ENCODE measurements at regions not wholly inside any gene's neighbourhood (a gene's known extent, or its start where the extent isn't known, plus 50 kb on each side); places are given as distances from the start of the nearest gene placed in this dataset.

DNA sequence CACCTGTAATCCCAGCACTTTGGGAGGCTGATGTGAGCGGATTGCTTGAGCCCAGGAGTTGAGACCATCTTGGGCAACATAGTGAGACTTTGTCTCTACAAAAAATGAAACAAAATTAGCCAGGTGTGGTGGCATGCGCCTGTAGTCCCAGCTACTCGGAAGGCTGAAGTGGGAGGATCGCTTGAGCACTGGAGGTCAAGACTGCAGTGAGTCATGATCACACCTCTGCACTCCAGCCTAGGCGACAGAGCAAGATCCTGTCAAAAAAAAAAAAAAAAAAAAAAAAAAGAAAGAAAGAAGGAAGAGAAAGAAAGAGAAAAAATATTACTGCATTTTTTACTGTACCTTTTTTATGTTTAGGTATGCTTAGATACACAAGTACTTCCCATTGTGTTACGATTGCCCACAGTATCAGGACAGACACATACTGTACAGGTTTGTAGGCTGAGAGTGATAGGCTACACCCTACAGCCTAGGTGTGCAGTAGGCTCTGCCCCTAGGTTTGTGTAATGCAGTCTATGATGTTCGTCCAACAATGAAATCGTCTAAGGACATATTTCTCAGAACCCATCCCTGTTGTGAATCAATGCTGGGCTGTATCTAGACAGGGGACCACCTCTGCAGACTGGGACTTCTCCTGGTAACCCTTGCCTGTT lies 160.4 kb upstream of the PWP1 start:
- DNase-seq = no peak

DNA sequence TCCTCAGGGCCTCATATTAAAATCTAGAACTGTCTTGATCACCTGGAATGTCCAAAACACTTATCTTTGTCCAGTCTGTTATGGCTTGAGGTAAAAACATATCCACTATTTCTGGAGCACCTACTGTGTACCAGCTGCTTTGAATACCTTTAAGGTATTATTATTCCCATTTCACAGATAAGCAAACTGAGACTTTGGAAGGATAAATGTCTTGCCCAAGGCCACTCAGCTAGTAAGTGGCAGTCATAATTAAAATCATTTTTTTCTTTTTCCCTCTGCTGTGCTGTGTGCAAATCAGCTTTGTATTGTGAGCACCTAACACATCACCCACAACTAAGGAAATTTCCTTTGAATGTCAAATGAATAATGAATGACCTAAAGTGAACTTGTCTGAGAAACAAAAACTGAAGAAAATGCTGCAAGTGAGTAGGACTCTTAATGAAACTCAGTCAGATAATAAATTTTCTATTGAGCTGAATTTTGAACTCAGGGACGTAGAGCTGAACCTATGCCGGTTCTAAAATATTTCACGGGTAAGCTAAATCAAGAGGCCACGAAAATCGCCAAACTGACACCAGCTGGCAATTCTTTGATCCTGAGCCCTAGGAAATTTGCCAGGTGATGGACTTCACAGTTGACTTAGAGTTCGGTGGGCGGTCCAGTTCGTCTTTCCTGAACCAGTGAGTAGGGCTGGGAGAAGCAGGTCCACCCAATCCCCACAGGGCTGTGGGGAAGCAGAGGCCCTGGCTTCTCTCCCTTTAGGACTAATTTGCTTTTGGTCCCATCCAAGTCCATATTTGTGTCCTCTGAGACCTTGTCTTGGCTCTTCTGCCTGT lies 159.7 kb upstream of the PWP1 start:
- DNase-seq = no peak

DNA sequence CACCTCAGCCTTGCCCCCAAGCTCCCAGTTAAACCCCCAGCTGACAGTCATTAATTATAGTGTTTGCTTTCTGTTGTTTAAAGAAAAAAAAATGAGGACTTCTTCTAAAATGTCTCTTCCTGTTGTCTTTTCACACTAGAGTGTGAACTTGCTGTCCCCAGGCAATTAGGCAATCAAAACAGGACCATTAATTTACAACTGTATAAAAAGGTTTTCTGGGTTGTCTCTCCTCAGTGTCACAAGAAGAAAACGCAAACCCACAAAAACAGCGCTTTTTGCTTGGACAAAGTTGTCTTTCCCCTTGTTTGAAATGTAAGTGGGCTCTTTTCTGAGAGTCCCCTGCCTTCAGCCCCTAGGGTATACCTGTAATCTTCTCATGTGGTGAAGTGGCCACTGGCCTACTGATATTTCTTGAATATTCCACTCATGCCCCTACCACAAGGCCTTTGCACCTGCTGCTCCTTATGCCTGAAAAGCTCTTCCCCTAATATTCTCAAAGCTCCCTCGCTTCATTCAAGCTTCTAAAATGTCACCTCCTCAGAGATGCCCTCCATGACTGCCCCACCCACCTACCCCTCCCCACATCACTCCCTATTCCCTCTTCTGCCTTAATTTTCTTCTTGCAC lies 158.9 kb upstream of the PWP1 start:
- no peak for DNase-seq

DNA sequence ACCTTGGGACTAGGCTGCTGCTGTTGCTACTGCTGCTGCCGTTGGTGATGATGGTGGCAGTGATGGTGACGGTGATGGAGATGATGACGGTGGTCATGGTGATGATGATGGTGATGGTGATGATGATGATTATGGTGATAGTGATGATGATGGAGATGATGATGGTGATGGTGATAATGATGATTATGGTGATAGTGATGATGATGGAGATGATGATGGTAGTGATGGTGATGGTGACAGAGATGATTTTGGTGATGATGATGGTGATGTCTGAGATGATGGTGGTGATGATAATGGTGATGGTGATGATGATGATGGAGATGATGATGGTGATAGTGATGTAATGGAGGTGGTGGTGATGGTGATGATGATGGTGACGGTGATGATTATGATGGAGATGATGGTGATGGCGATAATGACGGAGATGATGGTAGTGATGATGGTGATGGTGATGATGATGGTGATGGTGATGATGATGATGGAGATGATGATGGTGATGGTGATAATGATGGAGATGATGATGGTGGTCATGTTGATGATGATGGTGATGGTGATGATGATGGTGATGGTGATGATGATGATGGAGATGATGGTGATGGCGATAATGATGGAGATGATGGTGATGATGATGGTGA lies 156.8 kb upstream of the PWP1 start:
- DNase-seq = no peak

DNA sequence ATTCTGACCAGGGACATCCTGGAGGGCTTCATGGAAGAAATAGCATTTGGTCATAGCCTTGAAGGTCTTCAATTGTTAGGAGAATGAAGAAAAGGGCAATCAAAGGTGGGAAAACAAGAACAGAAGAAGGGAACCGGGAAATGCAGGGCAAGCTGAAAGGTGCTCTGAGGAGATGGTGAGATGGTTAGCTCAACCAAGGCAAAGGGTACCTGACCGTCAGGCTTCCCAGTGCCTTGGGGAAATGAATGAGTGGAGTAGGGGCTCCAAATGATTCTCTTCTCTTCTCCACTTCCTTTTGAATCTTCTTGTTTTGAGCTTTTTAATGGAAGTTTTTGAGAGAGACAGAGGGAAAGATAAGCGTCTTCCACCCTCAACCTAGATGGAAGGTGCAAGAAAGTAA lies 155.6 kb upstream of the PWP1 start:
- DNase-seq = no peak

DNA sequence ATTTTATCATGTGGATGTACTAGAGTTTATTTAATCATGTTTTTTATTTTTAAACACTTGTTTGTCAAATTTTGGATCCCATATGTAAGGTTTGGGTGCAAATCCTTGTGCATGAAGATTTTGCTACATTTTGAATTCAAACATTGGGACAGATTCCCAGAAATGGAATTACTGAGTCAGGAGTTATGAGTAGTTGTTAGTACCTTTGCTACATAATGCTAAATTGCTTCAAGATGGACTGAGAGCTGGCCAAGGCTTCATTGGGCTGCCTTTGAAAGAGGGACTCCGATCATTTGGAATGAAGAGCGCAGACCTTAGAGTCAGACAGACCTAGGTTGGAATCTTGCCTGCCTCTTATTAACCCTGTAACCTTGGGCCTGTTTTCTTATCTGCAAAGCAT lies 154.9 kb upstream of the PWP1 start:
- DNase-seq = no peak

DNA sequence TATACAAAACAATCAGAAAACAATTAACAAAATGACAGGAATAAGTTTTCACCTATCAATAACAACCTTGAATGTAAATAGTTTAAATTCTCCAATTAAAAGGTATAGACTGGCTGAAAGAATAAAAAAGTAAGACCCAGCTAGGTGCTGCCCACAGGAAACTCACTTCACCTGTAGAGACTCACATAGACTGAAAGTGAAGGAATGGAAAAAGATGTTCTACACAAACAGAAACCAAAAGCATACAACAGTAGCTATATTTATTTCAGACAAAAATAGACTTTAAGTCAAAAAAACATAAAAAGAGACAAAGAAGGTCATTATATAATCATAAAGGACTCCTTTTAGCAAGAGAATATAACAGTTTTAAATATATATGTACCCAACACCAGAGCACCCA lies 152.4 kb upstream of the PWP1 start:
- no peak for DNase-seq

DNA sequence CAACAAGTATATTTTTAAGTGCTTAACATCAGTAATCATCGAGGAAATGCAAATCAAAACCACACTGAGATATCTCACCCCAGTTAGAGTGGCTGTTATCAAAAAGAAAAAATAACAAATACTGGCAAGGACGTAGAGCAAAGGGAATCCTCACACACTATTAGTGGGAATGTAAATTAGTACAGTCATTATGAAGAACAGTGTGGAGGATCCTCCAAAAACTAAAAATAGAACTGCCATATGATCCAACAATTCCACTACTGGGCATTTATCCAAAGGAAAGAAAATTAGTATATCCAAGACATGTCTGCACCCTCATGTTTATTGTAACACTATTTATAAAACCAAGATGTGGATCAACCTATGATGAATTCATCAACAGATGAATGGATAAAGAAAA lies 149.0 kb upstream of the PWP1 start:
- no peak for DNase-seq

DNA sequence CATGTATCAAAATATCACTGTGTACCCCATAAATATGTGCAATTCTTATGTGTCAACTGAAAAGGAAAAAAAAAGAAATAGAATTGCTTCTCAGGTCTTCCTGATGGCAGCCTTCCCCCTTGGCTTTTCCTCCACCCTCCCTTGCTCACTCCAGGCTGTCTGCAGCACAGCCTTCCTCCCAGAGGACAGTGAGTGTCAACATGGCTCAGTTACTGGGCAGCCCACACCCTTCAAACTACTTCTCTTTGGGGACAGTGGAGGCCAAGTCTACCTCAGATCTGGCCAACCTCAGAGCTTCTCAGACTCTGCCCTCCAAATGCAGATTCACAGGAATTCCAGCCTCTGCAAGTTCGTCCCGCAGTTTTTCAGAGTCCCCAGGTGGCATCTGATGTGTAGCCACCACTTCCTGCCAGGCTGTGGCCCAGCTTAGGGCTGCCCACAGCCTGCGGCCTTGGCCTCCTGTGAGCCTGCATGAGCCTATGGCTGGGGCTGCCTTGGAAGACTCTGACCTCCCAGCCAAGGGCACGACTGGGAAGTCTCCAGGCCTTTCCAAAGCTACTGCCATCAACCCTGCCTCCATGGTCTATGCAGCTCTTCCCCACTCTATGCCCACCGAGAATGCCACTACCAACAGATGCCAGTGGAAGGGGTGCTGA lies 148.0 kb upstream of the PWP1 start:
- no peak for DNase-seq

DNA sequence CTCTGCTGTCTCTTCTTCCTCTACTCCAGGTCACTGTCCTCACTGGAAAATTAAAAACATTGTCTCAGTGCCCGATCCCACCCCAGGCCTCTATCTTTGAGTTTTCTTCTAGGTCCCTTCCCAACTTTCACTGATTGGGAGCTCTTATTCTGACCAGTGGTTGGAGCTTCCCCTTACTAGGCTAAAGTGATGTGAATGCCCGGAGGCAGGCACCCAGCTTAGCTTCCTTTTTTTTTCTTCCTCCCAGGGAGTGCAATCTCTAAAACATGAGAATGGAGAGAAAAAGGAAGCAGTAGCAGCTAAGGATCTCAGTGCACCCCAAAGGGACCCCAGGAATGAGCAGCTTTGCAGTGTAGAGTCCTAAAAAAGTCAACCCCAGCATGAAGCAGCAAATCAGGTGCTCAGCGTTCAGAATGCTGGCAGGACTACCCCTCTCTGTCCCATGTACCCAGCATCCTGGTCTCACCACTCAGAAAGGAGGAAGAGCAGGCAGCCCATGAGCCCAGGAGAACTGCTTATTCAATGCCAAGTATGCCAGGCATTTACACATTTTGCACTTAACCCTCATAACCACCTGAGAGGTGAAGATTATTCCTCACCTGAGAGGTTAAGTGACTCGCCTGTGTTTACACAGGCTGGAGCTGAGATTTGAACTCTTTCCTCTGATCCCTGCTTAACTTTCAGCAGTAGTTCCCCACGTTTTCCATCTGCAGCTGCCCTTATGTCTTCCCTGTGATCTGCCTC lies 146.2 kb upstream of the PWP1 start:
- no peak for DNase-seq

DNA sequence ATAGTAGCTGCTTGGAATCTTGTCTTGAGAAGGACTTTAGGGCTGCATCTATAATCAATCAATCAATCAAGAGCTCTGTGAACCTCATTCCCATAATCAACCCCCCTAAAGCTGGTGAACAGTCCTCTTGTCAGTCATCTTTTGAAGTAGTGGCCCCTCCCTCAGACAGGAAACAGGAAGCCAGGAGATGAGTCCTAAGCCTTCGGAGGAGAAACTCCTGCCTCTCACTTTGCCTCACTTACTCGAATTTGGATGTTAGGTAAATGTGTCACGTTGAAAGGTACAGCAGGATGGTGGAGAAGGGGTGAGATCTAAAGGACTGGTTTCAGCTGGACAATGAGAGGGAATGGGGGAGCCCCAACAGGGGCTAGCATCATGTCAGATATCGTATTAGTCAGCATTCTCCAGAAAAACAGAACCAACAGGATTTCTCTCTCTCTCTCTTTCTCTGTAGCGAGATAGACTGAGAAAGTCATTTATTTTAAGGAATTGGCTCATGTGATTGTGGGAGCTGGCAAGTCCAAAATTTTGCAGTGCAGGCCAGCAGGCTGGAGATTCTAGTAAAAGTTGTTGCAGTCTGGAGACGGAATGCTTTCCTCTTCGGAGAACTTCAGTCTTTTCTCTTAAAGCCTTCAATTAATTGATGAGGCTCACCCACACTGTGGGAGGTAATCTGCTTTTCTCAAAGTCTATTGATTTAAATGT lies 144.4 kb upstream of the PWP1 start:
- no peak for DNase-seq

DNA sequence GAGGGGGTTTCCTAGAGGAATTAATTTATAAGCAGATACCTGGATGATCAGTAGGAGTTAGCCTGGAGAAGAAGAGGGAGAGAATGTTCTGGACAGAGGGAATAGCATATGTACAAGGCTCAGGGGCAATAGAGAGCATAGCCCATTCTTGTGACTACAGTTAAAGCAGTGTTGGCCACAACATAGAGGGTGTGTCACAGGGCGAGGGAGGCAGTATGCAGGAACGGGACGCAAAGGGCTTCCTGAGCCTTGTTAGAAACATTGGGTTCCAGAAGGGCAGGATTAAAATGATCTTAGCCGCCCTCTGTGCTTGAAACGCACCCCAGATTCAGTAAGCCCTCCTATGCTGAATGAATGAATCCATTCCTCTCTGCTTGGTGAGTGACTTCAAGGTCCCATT lies 142.2 kb upstream of the PWP1 start:
- DNase-seq = no peak

DNA sequence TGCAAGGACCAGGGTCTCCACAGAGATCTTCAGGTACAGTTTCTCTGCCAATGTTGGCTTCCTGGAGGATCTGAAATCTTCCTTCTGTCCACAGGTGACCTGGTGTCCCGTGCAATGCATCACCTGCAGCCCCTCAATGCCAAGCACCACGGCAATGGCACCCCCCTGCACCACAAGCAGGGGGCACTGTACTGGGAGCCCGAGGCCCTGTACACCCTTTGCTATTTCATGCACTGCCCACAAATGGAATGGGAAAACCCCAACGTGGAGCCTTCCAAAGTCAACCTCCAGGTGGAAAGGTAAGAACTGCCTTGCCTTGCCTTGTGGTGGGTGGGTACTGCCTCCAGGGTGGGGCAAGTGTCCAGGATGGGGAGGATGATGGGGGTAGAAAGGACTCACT lies 141.8 kb upstream of the PWP1 start:
- DNase-seq = no peak

DNA sequence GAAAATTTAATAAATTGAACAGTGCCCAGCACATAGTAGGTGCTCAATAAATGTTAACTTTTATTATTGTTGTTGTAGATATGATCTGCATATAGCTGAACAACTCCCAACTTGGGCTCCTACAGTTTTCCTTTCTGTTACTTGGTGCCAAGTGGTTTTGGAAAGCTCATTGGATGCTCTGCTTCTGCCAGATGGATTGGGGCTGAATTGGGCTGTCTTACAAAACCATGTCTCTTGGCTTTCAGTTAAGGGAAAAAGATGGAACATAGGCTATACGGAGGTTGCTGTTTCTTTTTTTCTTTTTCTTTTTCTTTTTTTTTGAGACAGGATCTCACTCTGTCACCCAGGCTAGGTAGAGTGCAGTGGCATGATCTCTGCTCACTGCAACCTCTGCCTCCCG lies 140.7 kb upstream of the PWP1 start:
- no peak for DNase-seq

DNA sequence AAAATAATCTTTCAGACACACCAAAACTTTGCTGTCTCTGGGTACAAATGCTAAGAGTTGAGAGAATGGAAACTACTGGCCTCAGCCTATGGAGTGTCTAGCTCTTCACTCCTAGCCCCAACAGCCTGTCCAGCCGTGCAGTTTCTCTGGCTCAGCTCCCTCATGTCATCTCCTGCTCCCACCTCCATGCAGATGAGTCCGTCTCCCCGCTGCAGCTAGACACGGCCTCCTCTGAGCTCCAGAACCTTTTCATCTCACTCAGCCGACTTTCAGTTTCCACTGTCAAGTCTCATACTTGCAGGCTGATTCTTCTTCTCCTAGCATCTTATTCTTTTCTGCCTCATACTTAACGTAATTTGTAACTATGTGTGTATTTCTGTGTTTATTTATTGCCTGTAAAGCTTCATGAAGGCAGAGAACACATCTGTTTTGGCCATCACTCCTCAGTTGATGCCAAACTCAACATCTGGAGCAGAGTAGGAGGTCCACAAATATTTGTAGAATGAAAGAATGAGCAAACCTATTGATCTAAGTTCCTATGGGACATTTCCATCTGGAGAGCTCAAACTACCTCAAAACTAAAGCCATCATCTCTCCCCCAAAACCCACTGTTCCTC lies 139.8 kb upstream of the PWP1 start:
- DNase-seq = no peak

DNA sequence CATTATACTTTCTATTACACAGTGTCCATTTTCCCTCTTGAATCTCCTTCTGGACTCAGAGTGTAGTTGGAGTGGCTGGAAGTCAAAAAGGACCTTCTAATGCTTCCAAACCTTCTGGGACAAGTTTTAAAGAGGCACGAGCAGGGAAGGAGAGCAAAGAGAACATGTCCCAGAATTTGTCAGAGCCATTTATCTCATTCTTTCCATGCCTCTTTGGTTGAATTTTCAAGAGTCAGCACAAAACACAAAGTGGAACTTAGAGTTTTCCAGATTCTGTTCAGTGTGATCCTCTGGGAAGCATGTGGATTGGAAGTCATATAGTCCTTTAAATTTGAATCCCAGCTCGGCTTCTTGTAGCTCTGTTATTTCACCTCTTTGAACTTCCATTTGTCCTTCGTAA lies 138.2 kb upstream of the PWP1 start:
- no peak for DNase-seq

DNA sequence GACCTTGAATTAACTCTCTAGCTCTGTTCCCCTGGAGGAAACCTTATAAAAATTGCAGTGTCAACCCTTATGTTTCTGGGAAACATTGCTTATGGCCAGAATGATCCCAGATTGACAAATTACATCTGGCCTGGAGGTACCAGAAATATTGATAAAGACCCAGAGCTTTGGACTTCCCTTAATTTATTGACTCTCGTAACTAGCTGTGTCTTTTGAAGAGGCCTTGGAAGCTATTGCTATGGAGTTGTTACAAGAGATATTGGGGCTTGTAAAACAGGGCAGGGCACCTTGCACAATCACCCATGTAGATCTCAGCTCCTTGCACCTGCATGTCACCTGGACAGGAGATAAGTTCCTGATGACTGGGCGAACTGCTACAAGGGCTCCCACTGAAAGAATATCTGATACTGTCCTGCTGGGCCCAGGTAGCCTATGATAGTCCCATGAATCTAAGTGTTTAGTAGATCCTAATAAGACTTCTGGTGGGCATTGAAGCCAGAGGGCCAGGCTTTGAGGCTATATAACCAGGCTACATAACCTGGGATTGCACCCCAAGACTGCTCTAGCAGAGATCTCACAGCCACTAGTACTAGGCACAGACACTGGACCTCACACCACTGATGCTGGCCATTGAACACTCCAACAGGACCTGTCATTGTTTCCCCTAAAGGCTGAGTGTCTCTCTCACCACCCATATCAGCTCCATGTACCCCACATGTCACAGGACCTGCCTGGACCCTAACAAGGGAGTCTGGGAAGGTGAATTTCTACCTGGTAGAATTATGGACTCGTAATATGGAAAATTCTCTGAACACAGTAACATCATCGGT lies 135.7 kb upstream of the PWP1 start:
- DNase-seq = no peak

DNA sequence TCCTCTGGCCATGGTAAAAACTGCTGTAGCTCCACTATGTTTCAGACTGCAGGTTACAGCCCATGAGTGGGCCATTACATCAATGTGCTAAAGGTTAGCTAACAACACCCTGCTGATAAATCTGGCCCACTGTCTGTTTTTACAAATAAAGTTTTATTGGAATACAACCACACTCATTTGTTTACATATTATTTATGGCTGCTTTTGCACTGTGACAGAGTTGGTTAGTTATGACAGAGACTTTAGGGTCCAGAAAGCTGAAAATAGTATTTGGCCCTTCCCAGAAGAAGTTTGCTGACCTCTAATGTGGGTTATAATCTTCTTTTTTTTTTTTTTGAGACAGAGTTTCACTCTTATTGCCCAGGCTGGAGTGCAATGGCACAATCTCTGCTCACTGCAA lies 134.2 kb upstream of the PWP1 start:
- no peak for DNase-seq

DNA sequence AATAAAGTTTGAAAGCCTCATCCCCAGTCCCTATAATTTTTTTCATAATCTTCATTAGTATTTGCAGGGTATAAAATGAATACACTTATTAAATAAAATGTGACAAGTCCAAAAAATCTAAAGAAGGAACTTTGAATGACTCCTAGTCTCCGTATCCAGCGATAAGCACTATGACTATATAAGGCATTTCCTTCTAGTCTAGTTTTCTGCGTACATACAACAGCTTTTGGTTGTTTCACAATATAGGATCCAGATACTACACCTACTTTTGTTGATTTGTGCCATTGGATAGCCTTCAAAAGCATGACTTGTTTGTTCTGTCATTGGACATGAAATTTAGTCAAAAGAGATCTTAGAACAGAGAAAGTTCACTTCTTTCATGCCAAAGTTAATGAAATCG lies 133.3 kb upstream of the PWP1 start:
- DNase-seq = no peak
